Hippocampal formation (tissue), 2 donors: ENCODE measurements at regions not wholly inside any gene's neighbourhood (a gene's known extent, or its start where the extent isn't known, plus 50 kb on each side); places are given as distances from the start of the nearest gene placed in this dataset.

Experiments used
- DNase-seq, 2 donors: peaks; one replicate each; lab custom pipeline; 2025; lab: John Stamatoyannopoulos, UW

DNA sequence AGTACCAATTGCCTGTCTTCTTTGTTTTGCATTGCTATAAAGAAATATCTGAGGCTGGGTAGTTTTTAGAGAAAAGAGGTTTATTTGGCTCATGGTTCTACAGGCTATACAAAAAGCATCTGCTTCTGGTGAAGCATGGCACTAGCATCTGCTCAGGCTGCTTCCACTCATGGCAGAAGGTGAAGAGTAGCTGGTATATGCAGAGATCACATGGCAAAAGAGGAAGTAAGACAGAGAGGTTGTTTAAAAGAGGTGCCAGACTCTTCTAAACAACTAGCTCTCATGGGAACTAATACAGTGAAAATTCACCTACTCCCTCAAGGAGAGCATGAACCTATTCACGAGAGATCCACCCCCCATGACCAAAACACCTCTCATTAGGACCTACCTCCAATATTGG, 56.7 kb upstream of the GUCA2B start:
- no peak for DNase-seq

DNA sequence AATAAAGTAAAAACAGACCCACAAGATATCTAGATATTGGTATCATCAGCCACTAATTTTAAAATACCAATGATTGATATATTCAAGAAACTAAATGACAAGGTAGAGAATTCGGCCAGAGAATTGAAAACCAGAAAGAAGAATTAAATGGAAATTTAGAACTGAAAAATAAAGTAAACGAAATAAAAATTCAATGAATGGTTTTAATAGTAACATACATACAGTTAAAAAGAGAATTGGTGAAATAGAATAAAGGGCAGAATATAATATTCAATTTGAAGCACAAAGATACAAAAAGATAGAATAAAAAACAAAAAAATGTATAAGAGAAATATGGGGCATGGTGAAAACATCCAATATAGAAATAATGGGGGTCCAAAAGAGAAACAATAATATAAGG, 64.0 kb upstream of the GUCA2B start:
- DNase-seq = no peak

DNA sequence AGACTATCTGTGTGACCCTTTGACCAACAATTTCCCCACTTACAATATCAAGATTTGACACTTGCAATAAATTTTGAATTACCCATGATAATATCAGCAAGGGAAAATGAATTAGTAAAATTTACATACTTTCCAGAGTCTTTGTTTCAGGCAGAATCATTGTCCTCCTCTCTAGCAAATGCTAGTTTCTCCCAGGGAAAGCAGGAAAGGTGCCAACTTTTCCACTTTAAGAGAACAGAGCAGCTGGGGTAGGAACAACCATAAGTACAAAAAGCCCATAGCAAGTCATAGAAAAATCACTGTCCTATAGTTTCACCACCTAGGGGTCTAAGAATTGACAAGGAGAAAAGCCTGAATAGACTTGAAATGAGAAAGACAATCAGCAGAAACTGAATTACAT, 67.1 kb upstream of the GUCA2B start:
- no peak for DNase-seq

DNA sequence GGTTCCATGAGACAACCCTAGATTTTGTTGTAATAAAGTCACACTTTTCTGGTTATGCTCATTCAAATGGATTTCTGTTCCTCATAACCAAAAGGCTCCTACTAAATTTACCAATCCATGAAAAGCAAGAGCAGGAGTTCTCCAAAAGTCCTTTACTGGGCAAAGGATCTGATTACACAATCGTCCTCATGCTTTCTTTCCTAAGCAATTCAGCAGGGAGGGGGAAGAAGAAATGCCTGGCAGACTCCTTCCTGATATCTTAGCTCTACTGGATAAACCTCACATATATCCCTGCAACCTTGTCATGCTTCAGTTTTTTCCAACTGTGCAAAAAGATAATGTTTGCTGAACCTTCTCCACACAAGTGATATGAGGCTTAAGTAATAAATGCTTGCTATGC, 67.6 kb upstream of the GUCA2B start:
- DNase-seq = no peak

DNA sequence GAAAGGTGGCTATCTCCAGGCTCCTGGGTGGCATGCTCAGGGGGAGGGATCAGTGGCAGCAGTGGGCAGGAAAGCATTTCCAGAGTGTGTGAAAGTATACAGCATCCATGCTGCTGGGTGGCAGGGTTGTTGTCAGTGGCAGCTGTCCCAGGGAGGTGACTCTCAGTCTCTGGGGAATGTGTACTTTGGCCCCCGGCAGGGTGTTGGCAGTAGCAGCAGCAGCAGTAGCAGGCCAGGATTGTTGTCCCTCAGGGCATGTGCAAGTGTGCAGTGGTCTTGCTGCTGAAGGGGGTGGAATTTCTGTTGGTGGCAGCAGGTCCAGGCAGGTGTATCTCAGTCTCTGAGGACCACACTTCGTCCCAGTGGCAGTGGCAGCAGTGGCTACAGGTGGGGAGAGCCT, 71.7 kb upstream of the GUCA2B start:
- no peak for DNase-seq

DNA sequence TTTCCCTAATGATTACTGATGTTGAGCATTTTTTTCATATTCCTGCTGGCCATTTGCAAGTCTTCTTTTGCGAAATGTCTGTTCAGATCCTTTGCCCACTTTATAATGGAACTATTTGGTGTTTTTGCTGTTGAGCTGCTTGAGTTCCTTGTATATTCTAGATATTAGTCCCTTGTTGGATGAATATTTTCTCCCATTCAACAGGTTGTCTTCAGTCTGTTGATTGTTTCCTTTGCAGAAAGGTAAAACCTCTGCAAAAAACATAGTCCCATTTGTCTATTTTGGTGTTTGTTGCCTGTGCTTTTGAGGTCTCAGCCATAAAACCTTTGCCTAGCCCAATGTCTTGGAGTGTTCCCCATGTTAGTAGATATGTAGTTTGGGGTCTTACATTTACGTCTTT, 78.0 kb upstream of the GUCA2B start:
- no peak for DNase-seq

DNA sequence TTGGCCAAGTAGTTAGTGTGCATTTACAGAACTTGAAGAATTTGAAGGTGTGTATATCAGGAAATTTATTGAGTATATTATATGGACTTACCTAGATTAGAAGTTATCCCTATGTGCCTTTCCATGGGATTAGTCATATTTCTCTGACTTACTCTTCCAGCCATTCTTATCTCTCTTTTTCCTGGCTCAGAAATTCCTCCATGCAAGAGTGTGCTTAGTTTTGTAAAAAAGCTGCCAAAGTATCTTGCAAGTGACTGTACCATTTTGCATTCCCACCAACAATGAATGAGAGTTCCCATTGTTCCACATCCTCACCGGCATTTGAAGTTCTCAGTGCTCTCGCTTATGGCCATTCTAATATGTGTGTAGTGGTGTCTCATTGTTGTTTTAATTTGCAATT, 82.2 kb upstream of the GUCA2B start:
- no peak for DNase-seq

DNA sequence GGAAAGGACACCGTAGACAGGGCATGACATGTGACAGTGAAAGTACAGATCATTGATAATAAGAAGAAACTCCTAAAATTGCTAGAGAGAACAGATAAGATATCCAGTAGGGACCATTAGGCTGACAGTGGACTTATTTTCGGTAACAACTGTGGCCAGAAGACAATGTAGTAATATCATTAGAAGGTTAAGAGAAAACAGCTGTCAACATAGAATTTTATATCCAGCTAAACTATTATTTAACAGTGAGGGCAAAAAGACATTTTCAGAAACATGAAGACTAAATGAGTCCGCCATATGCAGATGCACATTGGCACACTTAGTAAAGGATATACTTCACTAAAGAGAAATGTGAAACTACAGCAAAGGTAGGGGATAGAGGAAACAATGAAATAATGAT, 95.4 kb upstream of the GUCA2B start:
- DNase-seq = no peak

DNA sequence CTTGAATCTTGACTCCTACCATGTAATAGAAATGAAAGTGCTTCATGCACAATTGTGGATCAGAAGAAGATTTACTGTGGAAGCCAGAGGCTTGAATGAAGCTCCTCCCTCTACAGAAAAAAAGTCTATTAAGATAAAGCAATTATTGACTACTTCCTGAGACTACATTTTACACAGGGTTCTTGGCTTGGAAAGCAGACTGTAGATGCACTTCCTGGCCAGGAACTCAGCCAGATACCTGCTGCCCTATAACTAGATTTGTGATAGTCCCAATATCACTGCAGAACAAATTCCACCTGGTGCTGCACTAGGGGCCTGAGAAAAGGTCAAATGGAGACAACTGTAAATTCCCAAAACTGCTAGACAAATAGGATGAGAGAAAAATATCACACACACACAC, 96.8 kb upstream of the GUCA2B start:
- DNase-seq = no peak

DNA sequence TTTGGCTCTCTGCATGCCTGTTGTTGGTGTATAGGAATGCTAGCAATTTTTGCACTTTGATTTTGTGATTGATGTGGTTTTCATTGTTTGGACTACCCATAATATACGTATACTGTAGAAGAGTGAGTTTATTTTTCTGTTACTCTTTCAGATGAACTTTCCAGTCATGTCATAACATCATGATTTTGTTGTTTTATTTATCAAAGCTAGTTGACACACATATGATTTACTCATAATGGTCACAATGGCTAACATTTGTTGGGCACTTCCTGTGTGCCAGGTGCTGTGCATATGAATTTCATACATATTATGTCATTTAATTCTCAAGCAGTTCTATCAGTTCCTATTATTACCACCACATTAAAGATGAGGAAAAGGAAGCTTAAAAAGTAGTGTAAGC, 98.1 kb upstream of the GUCA2B start:
- no peak for DNase-seq

DNA sequence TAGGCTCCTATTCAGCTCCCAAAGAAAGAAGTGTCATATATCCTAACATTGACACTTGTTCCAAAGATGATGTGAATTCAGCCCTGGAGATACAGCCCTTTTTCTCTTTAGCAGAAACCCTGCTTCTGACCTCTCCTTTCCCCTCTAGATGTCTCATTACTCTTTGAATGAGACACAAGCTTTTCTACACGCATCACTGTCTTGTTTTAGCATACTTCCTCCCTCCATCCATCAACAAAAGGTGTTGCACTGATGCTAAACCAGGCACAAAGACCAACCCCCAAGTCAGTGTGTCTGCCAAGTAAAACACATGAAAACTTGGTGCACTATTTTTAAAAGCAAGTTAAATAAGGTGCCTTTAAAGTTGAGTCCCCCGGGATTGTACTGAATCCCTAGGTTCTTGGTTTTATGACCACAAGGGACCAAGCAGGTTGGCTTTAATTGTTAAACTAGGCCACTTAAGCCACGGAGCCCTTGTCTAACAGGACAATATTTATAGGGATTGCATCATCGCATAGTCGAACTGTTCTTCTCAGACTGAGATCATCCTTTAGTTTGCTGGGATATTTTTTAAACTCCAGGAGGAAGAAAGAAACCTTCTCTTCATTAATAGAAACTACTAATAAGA, 101.0 kb upstream of the GUCA2B start:
- DNase-seq = no peak

DNA sequence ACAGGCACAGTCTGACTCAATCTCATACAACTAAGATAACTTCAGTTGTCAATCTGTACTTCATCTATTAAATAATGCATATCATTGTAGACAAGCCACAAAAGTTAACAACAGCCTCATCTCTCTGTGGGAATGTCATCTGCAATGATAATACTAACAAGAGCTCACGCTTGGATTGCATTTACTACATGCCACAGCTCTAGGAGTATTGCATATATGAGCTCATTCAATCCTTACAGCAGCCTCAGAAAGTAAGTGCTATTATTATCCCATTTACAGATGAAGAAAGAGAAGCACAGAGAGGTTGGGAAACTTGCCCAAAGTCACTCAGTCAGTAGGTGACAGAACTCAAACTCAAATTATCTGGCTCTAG, 105.7 kb upstream of the GUCA2B start:
- no peak for DNase-seq

DNA sequence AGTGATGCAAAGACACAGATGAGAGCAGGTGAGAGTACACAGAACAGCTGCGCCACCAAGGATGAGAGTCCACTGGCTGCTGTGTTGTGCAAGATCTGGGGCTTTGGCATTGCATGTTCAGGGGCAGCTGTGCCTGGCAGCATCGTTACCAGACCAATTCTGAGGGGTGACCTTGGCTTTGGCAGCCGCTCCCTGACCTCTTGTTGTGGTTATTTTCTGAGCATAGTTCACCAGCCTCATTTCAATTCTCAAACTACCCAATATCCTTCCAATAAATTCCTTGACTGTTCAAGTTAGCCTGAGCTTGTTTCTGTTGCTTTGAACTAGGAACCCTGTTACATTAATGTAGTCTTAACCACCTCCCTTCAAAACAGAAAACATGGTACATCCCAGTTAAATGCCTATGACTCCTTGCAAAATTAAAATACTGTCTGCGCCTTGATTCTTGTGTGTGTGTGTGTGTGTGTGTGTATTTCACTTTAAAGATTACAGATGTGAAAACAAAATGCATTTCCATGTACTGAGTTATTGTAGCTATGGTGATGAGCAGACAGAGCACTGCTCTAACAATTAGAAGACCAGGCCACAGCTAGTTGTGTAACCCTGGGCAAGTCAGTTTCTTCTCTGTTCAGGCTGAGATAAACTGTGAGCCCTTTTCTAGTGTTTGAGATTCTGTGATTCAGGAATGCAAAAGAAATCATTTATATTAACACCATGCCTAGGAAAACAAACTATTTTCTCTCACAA, 106.3 kb upstream of the GUCA2B start:
- DNase-seq = no peak

DNA sequence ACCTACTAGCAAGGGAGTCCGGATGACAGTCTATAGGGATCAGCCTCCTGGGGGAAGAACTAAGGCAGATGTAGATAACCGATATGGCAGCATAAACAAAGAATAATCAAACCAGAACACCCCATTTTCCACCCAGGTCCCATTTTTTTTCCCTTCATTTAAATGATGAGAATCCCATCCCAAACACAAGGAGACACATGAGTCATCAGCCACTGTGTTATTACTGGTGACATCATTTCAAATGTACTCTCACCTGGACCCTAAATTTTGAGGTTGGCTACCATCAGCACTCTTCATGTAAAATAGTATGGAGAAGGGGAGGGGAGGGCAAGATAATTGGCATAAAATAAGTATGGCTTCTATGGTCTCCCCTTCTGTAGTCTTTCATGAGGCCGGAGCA, 108.9 kb upstream of the GUCA2B start:
- no peak for DNase-seq

DNA sequence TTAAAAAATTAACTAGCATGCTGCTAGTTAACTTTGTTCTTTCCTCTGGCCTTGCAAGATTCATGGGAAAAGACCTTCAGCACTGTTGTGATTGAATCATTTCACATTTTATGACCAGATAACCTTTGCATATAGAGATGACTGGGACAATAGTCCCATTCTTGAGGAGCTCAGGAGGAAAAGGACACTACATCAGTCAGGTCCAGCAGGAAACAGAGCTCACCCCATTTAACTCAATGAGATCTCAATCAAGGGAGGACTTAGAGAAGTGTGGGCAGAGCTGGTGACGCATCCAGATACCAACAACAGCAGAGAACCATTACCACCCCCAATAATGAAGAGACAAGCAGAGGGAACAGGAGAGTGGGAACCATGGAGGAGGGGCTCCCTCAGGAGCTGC, 109.4 kb upstream of the GUCA2B start:
- no peak for DNase-seq

DNA sequence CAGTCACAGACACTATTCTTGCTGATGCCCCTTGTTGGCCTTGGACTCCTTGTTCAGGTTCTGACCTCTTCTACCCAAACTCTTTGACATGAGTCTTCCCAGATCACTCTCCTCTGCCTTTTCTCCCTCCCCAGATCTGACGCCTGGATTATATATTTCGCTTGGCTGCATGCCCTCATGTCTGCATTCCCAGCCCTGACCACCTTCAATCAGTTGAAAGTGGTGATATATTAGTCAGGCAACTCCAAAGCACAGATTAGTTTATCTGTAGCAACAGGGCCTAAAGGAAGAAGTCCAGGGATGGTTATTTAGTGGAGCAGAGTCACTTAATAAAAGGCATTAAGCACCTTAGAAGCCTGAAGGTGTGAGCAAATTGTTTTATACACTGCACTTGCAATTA, 110.0 kb upstream of the GUCA2B start:
- no peak for DNase-seq

DNA sequence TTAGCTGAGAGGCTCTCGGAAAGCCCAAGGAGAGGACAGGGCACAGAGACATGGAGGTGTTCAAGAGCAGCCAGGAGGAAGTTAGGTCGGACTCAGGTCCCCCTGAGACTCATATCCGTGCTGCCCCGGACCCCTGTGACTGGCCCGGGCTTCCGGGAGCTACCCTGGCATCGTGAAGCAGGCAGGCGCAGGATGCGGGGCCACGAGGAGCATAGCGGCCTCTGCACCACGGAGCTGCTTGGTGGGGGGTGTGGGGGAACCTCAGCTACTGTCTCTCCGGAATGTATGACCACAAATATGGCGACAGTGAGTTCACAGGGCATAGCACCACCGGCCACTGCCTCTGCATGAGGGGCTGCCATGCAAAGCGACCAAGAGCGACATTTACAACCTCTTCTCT, 112.2 kb upstream of the GUCA2B start:
- DNase-seq = no peak

DNA sequence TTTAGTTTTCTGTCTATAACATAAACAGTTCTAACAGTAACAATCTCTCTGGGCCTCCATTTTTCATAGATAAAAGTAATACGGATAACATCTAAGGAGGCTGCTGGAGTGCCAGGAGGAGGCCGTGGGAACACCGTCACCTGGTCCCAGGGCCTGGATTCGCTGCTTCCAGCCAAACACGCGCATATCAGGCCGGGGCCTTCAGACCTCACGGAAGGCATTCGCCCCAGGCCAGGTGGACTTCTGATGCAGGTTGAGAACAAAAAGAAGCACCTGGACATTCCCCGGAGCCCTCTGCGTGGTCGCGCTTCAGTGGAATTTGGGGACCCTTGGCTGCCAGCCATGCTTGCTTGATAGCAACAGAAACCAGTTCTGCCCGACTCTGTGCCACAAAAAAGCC, 113.1 kb upstream of the GUCA2B start:
- DNase-seq = no peak

DNA sequence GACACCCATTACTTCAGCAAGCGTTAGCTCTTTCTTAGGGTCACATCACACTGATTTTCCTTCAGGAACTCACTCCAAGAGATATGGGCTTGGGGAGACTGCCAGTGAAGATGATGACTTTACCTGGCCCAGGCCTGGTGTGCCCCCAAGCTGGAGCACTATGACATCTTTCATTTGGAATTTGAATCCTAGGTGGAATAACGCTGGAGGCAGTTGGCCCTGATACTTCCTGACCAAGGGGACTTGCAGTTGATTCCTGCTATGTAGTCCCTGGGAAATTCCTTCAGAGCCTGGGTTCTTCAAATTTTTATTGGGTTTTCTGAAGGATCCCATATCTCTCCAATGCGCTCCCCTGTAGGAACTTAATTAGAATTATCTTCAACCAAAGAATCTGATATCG, 114.9 kb upstream of the GUCA2B start:
- DNase-seq = peak in 1 of 2 donors; percentile 5

DNA sequence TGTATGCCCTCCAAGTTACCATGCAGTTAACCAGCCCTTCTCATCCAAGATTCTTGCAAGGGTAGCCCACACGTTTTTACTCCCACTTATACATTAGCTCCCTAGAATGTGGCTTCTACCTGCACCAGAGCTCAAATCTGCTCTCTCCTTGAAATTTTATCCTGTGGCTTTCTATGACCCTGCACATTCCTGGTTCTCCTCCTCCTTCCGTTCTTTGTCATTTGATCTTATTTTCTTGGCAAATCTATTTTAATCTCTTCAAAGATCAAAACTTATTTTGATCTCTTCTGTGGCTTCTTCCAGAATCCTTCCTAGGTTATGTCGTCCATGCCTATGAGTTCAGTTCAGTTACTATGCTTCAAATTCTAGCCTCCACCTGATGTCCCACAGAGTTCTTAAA, 115.6 kb upstream of the GUCA2B start:
- DNase-seq = no peak

DNA sequence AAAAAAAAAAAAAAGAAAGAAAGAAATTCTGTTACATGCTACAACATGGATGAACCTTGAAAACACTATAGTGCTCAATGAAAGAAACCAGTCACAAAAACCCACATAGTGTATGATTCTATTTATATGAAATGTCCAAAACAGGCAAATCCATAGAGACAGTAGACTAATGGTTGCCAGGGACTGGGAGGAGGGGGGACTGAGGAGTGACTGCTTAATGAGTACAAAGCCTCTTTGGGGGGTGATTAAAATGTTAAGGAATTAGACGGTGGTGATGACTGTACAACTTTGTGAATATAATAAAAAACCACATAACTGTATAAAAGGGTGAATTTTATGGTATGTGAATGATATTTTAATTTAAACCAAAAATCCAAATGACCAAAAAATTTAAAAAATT, 116.0 kb upstream of the GUCA2B start:
- DNase-seq = no peak

DNA sequence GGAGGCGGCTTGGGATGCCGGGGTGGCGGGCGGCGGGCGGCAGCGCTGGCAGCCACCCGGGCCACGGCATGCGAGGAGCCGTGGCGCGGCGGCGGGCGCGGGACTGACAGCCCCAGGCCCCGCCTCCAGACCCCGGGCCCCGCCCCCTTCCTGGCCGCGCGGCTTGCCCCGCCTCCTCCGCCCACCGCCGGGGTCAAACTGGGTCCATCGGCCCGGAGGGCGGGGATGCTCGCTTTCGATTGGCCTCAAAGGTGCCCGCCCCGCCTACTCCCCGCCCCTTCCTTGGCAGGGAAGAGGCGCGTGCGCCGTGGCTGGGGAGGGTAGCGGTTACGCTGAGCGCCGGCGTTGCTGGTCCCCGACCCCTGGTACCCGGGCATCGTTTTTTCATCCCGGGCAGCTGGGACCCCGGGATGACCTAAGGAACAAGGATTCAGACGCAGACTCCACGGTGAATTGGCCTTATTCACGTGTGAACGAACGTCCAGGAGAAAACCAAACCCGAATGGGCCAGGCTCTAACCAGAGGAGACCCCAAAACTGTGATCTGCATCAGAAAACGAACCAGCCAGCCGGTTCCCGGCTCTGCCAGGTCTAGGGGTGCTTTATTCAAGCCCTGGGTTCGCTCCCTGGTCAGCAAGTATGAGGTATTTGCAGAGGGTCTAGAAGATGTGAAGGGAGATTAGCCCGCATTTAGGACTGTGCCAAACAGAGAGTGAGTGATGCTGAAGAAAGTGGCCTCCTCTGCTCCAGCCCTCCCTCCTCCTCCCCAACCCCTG, 117.2 kb upstream of the GUCA2B start:
- peak; percentile 86 to 93 for DNase-seq

DNA sequence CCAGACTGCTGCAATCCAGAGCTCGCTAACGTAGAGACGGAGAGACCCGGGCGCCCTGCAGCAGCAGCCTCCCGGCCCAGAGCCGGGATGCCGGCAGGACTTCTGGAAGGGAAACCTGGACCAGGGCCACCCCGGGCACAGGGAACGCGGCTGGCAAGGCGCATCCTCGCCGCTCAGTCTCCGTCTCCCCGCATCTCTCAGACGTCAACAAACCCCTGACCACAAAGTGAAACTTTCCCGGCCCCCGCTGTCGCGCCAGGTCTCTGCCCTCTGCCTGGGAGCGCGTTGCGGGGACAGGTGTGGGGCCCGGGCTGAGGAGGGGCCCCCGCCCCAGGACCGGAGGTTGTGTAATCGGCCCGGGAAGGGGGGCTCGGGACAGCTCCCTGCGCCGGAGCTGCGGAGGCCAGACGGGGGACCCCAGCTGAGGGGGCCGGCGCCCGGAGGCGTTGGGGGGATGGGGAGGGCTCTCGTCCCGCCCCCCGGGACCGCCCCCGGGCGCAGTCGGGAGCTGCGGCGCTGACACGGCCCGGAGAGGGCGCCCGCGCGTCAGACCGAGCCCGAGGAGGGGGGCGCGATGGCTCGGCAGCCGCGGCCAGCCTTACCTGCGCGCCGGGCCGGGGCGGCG, 116.6 kb upstream of the HIVEP3 start:
- peak; percentile 67 to 80 for DNase-seq
